Upper lobe of left lung (tissue), 6 donors: ENCODE measurements at regions not wholly inside any gene's neighbourhood (a gene's known extent, or its start where the extent isn't known, plus 50 kb on each side); places are given as distances from the start of the nearest gene placed in this dataset.

Experiments
- ATAC-seq, 2 donors: fragments of 200-7000 bp; cut with Tn5 transposase; one replicate each; pipeline ENCODE4 v1.9.1; 2022; ENCODE audit warnings: mild to moderate bottlenecking in 2 of 2, moderate library complexity in 2 of 2; ENCODE audit not compliant: low FRiP score in 2 of 2
- DNase-seq, 2 donors: peaks; one replicate each; pipeline ENCODE4 v3.0.0-alpha.2; 2019 to 2020
- H3K27ac ChIP-seq, 4 donors: fragments of 200-600 bp; sonication (generic); one replicate each; pipeline ENCODE4 v1.5.1; 2016 to 2019
- H3K27me3 ChIP-seq, 4 donors: fragments of 200-600 bp; sonication (generic); one replicate each; pipeline ENCODE4 v1.5.1; 2017 to 2019
- H3K36me3 ChIP-seq, 4 donors: fragments of 200-600 bp; sonication (generic); one replicate each; pipeline ENCODE4 v1.5.1; 2016 to 2019
- H3K4me1 ChIP-seq, 4 donors: fragments of 200-600 bp; sonication (generic); one replicate each; pipeline ENCODE4 v1.5.1; 2018 to 2019
- H3K4me3 ChIP-seq, 4 donors: fragments of 200-600 bp; sonication (generic); one replicate each; pipeline ENCODE4 v1.5.1; 2017 to 2019; ENCODE audit warnings: mild to moderate bottlenecking in 2 of 4, moderate library complexity in 1 of 4
- H3K9me3 ChIP-seq, 4 donors: fragments of 200-600 bp; sonication (generic); one replicate each; pipeline ENCODE4 v1.5.1; 2018 to 2019
- CTCF ChIP-seq, 6 experiments: fragments of 450-650 bp in 4 of 6; fragments of 200-600 bp in 2 of 6; sonication (generic) in 2 of 6; IDR thresholded peaks; one replicate each; pipeline ENCODE4 v1.5.1; 2016 to 2019; ENCODE audit warnings: antibody characterized with exemption in 6 of 6
- EP300 ChIP-seq, 4 donors: sonication (generic); formaldehyde crosslinking; IDR thresholded peaks; one replicate each; pipeline ENCODE4 v1.5.1; 2017; ENCODE audit warnings: antibody characterized with exemption in 4 of 4, control low read depth in 2 of 4
- POLR2A ChIP-seq, 4 donors: fragments of 450-650 bp; IDR thresholded peaks; one replicate each; pipeline ENCODE4 v1.5.1; 2016 to 2017; ENCODE audit warnings: antibody characterized with exemption in 4 of 4, mild to moderate bottlenecking in 2 of 4
- POLR2AphosphoS5 ChIP-seq, 2 donors: sonication (generic); formaldehyde crosslinking; IDR thresholded peaks; one replicate each; pipeline ENCODE4 v1.5.1; 2017; ENCODE audit warnings: antibody characterized with exemption in 2 of 2
- WGBS, 2 donors: methylation state at CpG; one replicate each; pipeline ENCODE4 v1.1.5; 2017 to 2018; 5-methylcytosine and 5-hydroxymethylcytosine counted together
- donor health status: DM: no; HTN: no; CAD: no; lungs with moderate emphysema.
- donor health status: DM: no; HTN: yes; CAD: no; lungs with severe emphysema.

- Histone ChIP-seq H3K36me3 (no peaks in the 10 kb centered on the region), H3K27me3 (no peaks in the 10 kb centered on the region), H3K4me1 (no peaks in the 10 kb centered on the region), H3K9me3 (no peaks in the 10 kb centered on the region), H3K4me3 (no peak overlapping the region), H3K27ac (no peak overlapping the region)
- DNase-seq (no peak), ATAC-seq (no peak)
- TF ChIP-seq POLR2A (IDR thresholded peaks at IDR 0.05) (no peak), EP300 (IDR thresholded peaks at IDR 0.05) (no peak), POLR2AphosphoS5 (IDR thresholded peaks at IDR 0.05) (no peak), CTCF (IDR thresholded peaks at IDR 0.05) (no peak)
Observed at GRCh38 chr9:18371141-18371540, 102.8 kb upstream of the ADAMTSL1 start.

GRCh38 chr9:18371621-18372020, 102.3 kb upstream of the ADAMTSL1 start:
- 64 to 67% methylated on average over 3 of the region's 3 CpGs for WGBS, 2 donors
- Histone ChIP-seq H3K4me1 (no peaks in the 10 kb centered on the region), H3K9me3 (no peaks in the 10 kb centered on the region), H3K27ac (no peak overlapping the region), H3K4me3 (no peak overlapping the region), H3K36me3 (no peaks in the 10 kb centered on the region), H3K27me3 (no peaks in the 10 kb centered on the region)
- TF ChIP-seq POLR2AphosphoS5 (IDR thresholded peaks at IDR 0.05): no peak
- no peak for TF ChIP-seq POLR2A (IDR thresholded peaks at IDR 0.05)
- no peak for TF ChIP-seq CTCF (IDR thresholded peaks at IDR 0.05)
- no peak for TF ChIP-seq EP300 (IDR thresholded peaks at IDR 0.05)
- DNase-seq (no peak), ATAC-seq (no peak)

- ATAC-seq (no peak), DNase-seq (no peak)
- Histone ChIP-seq H3K27me3 (no peaks in the 10 kb centered on the region), H3K9me3 (no peaks in the 10 kb centered on the region), H3K27ac (no peak overlapping the region), H3K4me3 (no peak overlapping the region), H3K4me1 (no peaks in the 10 kb centered on the region), H3K36me3 (no peaks in the 10 kb centered on the region)
- TF ChIP-seq CTCF (IDR thresholded peaks at IDR 0.05) (no peak), POLR2AphosphoS5 (IDR thresholded peaks at IDR 0.05) (no peak)
- 67 to 73% methylated on average over 5 of the region's 5 CpGs for WGBS, 2 donors
Observed at GRCh38 chr9:18379073-18379811, 94.7 kb upstream of the ADAMTSL1 start.

- no peaks in the 10 kb centered on the region for H3K4me1 ChIP-seq
- no peak for ATAC-seq
- no peaks in the 10 kb centered on the region for H3K9me3 ChIP-seq
- no peaks in the 10 kb centered on the region for H3K36me3 ChIP-seq
- WGBS, 2 donors: 66 to 68% methylated on average over 4 of the region's 4 CpGs
- H3K4me3 ChIP-seq: no peak overlapping the region
- no peak for DNase-seq
- H3K27ac ChIP-seq: no peak overlapping the region
- no peaks in the 10 kb centered on the region for H3K27me3 ChIP-seq
- TF ChIP-seq POLR2AphosphoS5 (IDR thresholded peaks at IDR 0.05) (no peak), CTCF (IDR thresholded peaks at IDR 0.05) (no peak), POLR2A (IDR thresholded peaks at IDR 0.05) (no peak), EP300 (IDR thresholded peaks at IDR 0.05) (no peak)
Observed at GRCh38 chr9:18382243-18382642, 91.7 kb upstream of the ADAMTSL1 start.

- H3K36me3 ChIP-seq: no peaks in the 10 kb centered on the region
- no peaks in the 10 kb centered on the region for H3K9me3 ChIP-seq
- no peaks in the 10 kb centered on the region for H3K27me3 ChIP-seq
- no peak overlapping the region for H3K4me3 ChIP-seq
- H3K27ac ChIP-seq: no peak overlapping the region
- H3K4me1 ChIP-seq: no peaks in the 10 kb centered on the region
- WGBS, 2 donors: 74 to 80% methylated on average over 4 of the region's 4 CpGs
- no peak for TF ChIP-seq POLR2AphosphoS5 (IDR thresholded peaks at IDR 0.05)
- no peak for TF ChIP-seq POLR2A (IDR thresholded peaks at IDR 0.05)
- no peak for TF ChIP-seq EP300 (IDR thresholded peaks at IDR 0.05)
- no peak for TF ChIP-seq CTCF (IDR thresholded peaks at IDR 0.05)
- ATAC-seq (no peak), DNase-seq (no peak)
Observed at GRCh38 chr9:18384066-18384465, 89.9 kb upstream of the ADAMTSL1 start.
